IPS DF 4.7 (cell line): ENCODE measurements at regions not wholly inside any gene's neighbourhood (a gene's known extent, or its start where the extent isn't known, plus 50 kb on each side); places are given as distances from the start of the nearest gene placed in this dataset.
"Not testable (repeated sequence)": the region's sequence is repeated elsewhere in the genome, so short reads cannot be mapped to it uniquely, and the experiment has no call there.

Source experiments
- DNase-seq: peaks from one replicate; pipeline ENCODE4 v3.0.0-alpha.2; 2013; ENCODE audit warnings: low spot score; ENCODE audit errors: extremely low read depth

DNA sequence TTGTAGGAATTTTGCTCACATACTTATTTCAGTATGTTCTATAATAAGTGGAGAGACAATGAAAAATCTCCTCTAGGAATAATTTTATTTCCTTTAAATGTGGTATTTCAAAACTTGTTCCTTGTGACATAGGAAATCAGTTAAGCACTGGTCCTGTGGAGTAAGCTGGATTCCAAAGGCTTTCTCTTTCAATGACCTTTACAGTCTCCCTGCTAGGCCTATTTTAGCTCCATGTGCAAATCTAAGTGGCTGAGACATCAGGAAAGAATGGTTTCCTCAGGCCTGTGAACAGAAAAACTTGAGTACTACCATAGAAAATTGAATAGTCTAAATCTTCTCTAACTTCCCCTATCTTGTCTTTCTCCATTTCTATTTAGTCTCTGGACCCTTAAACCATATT is 514.2 kb upstream of the TLE4 start:
- DNase-seq: no peak

DNA sequence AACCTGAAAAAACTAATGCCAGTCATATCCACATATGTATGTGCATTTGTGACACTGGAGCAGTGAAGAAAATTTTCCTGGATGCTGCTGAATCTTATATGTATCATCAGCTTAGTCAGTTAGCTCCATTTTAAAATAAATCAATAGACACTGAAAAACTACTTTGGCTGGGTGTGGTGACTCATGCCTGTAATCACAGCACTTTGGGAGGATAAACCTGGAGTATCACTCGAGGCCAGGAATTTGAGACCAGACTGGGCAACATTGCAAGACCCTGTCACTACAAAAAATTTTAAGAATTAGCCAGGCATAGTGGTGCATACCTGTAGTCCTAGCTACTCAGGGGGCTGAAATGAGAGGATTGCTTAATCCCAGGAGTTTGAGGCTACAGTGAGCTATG is 511.0 kb upstream of the TLE4 start:
- DNase-seq: no peak

DNA sequence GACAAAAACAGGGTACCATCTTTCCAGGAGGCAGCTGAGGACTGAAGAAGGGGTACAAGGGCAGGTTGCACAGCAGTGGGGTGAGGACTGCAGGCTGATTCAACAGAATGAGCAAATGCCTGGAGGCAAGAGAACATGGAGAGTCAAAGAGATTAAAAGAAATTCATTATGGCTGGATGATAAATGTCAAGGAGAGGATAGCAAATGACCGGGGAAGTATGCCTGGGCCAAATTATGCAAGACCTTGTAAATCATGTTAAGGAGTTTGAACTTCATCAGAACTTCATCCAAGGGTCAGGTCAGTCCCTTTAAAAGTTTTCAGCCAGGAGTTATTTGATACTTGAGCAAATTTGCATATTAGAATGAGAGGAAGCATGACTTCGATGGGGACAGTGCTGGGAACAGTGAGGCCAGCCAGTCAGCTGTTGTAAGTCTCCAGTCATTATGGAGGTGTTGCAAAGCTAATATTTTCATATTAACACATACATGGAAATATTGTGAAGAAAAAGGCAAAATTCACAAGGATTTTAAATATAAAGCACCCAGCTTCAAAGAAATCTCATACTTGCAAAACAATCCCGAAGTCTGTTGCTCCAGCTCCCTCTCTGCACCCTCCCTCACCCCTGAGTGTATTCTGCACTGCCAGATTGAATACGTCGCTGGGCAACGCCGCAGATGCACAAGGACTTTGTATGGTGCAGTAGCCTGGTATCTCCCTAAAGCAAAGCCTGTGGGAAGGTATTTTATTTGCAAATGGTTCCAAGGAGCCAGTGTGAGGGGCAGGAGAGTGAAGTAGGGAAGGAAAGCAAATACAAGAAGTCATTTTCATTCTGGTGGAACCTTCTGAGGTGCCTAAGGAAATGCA is 509.8 kb upstream of the TLE4 start:
- no peak for DNase-seq

DNA sequence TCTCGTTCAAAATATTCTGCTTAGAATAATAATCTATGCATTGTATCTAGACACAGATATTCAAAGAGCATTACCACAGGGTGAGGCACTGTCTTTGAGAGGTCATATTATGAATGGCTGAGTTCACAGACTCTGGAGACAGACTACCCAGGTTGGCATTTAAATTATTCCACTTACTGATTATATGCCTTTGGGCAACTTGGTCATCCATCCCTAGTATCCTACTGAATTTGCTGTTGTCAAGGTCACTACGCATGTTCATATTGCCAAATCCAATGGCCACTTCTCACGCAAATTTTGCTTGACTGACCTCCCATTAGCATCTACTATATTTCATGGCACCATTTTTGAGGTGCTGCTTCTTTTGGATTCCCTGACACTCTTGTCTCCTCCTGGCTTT is 498.6 kb upstream of the TLE4 start:
- DNase-seq: no peak

DNA sequence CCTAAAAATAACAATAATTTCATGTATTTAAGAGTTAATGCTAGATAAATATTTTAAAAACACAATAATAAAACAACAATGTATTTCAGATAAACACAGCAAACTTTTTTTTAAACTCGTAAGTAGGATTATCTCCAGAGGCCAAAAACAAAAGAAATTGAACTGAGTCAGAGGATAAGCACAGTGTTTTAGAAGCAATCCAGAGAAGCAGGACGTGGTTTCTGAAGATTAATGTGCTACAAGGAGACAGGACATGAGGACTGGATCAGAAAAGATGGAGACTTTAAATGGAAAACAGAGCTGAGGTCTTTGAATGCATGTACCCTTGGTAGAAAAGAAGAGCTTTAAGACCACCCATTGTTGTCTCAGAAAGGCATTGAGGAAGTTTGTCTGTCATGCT is 491.2 kb upstream of the TLE4 start:
- DNase-seq: no peak

DNA sequence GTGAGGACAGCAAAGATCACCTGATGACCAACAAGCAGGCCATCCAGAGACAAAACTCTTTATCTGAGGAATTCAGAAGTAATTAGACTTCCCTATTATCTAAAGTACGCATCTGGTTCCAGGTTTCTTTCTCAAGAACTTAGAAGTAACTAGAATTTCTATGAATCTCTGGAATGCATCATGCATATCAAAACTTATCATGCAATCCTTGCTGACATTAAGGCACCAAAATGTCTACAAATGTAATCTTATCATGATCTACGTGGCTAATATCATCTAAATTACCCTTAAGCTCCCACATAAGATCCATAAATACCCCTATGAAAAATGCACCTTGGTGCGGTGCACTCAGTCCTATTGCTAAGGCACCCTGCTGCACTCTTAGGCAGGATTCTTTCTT is 488.1 kb upstream of the TLE4 start:
- no peak for DNase-seq

DNA sequence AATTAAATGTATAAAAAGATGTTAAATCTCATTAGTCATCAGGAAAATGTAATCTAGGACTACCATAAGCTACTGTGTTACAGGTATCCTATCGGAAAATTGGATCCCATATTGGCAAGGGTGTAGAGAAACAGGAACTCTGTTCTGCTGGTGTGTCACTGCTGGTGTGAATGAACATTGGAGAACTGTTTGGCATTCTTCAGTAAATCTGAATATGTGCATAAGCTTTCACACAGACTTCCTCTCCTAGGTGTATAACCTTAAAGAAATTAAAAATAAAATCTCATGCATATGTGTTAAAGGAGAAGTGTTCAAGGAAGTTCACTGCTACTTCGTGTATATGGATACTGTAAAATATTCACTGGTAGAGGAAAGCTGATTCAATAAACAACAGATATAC is 484.6 kb upstream of the TLE4 start:
- no peak for DNase-seq

DNA sequence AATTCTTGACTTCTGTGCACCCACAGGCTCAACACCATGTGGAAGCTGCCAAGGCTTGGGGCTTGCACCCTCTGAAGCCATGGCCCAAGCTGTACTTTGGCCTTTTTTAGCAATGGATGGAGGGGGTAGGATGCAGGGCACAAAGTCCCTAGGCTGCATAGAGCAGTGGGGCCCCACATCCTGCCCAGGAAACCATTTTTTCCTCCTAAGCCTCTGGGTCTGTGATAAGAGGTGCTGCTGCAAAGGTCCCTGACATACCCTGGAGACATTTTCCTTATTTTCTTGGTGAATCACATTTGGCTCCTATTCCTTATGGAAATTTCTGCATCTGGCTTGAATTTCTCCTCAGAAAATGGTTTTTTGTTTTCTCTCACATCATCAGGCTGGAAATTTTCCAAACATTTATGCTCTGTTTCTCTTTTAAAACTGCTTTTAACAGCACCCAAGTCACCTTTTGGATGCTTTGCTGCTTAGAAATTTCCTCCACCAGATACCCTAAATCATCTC is 482.7 kb upstream of the TLE4 start:
- no peak for DNase-seq

DNA sequence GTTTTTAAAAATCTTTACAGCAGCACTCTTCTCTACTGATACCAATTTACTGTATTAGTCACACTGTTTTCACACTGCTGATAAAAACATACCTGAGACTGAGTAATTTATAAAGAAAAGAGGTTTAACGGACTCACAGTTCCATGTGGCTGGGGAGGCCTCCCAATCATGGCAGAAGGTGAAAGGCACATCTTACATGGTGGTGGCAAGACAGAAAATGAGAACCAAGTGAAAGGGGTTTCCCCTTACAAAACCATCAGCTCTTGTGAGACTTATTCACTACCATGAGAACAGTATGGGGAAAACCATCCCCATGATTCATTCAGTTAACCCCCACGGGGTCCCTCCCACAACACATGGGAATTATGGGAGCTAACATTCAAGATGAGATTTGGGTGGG is 481.9 kb upstream of the TLE4 start:
- DNase-seq: not testable (repeated sequence)

DNA sequence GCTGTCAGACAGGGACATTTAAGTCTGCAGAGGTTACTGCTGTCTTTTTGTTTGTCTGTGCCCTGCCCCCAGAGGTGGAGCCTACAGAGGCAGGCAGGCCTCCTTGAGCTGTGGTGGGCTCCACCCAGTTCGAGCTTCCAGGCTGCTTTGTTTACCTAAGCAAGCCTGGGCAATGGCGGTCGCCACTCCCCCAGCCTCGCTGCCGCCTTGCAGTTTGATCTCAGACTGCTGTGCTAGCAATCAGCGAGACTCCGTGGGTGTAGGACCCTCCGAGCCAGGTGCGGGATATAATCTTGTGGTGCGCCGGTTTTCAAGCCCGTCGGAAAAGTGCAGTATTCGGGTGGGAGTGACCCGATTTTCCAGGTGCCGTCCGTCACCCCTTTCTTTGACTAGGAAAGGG is 468.5 kb upstream of the TLE4 start:
- DNase-seq: not testable (repeated sequence)

DNA sequence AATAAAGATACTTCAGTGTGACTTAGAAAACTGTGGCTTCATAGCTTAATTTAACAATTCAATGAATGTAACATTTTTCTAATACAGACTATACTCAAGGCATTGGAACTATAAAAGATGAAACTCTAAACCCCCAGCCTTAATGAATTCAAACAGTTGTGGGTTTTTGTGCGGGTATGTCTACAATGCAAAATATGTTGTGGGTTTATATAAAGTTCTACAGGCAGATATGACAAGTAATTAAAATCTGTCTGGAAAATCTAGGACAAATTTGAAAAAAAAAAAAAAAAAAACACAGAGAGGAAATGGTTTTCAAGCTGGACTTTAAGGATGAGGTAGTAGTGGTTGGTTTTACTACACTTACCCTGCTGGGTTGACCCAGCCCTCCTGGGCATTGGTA is 467.5 kb upstream of the TLE4 start:
- DNase-seq: no peak

DNA sequence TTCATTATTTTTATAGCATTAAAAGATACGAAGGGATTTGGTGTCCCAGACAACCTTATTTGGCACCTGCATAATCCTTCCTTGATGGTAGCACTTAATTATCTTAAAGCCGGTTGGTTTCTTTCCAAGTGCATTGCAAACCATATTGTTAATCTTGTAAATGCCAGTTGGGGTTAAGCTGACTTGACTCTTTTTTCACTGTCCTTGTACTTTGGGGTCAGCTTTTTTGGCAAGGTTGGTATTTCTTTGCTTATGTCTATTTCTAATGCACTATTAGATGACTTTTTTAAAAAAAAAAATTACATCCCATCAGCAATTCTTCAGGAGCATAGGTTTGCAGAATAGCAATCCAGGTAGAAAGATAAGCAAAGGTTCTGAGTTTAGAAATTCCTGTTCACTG is 466.8 kb upstream of the TLE4 start:
- no peak for DNase-seq

DNA sequence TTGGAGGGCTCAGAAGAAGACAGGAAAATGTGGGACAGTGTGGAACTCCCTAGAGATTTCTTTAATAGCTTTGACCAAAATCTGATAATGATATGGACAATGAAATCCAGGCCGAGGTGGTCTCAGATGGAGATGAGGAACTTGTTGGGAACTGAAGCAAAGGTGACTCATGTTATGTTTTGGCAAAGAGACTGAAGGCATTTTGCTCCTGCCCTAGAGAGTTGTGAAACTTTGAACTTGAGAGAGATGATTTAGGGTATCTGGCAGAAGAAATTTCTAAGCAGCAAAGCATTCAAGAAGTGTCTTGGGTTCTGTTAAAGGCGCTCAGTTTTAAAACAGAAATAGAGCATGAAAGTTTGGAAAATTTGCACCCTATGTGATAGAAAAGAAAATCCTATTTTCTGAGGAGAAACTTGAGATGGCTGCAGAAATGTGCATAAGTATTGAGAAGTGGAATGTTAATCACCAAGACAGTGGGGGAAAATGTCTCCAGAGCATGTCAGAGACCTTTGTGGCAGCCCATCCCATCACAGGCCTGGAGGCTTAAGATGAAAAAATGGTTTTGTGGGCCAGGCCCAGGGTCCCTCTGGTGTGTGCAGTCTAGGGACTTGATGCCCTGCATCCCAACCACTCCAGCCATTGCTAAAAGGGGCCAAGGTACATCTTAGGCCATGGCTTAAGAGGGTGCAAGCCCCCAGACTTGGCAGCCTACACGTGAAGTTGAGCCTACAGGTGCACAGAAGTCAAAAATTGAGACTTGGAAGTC is 463.7 kb upstream of the TLE4 start:
- DNase-seq: no peak

DNA sequence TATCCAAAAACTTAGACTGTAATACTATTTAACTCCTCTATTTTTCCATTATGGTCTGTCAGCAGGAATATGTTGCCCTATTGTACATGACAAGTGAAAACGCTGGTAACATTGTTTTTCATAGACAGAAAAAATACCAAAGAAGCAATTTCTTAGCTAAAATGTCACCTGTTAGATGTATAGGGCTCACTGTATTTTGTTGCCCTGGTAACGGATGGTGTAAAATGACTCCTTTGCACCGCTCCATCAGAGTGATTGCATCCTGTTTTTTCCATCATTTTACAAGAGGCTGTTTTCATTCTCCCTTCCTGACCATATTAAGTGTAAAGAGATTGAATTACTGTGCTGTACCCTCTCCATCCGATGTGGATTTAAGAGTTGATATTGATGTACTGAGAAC is 460.1 kb upstream of the TLE4 start:
- no peak for DNase-seq

DNA sequence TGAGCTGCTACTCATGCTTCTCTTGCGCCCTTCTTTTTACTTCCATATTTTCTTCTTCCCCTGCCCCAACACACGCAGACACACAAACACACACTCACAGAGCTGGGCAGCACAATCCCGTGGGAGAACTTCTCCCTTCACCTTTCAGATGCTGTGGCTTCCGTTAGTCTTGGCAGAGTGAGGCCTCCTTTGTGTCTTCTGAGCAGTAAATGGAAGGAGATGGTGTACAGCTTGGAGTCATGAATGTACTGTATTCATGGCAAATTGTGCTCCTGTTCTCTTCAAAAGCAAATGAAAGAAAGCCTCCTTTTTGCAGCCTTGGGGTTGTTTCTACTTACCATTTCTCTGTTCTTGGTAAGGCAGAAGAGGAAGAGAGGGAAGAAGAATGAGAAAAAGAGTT is 456.6 kb upstream of the TLE4 start:
- DNase-seq: no peak

DNA sequence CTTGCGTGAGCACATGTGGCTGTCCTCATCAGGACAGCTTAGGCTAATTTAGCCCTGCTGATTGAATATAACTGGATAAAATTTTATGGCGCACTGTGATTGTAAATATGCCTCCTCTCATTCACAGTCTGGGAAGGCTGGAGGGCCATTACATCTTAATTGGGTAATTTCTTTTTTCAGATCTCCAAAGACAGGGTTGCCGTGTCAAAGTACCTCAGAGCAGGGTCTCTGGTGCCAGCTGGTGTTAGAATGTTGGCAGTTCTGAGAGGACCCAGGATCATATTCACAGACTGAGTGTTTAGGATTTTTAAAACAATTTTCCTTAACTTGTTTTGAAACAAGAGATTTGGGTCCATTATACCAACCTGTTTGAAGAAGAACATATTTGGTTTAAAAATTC is 455.7 kb upstream of the TLE4 start:
- no peak for DNase-seq

DNA sequence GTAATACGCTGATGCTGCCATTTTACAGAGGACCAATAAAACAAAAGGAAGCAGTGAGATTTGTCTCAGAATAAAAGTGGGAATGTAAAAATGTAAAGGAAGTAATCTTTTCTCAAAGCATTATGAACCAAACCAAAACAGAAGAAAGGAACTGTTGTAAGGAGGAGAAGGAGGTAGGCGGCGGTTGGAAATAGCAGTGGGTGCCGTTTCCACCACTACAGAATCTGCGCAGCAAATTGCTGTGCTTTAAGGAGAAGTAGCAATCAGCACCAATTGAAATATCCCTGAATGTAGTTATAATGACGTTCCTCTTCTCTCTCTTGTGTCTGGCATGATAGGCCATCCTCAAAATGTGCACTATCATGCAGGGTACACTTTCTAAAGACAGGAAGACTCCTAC is 455.1 kb upstream of the TLE4 start:
- DNase-seq: no peak

DNA sequence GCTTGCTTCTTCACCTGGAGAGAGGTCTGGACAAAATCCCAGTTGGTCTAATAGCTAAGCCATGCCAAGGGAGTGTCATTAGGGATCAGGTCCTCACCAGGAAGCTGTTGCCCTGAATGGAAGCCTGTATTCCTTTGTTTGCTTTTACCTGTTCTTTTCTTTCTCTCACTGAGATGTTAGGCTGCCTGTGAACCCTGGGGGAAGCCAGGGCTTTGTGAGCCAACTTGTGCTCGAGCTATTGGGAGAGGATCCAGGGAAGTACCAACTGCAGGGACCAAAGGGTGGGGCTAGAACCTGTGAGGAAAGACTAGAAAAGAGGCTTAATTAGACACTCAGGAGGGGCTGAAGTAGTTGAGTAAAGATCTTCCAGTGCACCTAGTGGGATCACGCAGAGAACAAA is 451.2 kb upstream of the TLE4 start:
- DNase-seq: no peak

DNA sequence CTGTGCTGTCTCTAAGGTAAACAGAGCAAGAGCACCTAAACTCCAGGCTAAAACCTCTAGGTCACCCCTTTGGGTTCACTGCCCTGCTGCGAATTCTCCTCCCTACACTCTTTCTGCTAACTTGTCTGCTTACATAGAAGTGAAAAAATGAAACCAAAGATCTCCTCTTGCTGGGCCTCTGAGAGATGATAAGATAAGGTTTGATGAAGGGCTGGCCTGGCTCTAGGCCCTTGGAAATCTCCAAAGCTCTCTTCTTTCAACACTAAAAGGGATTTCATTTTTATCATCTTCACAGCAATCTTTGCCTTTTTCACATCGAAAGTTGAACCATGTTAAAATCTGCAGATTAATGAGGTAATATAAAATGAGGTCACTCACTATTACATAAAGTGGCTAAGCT is 450.8 kb upstream of the TLE4 start:
- no peak for DNase-seq

DNA sequence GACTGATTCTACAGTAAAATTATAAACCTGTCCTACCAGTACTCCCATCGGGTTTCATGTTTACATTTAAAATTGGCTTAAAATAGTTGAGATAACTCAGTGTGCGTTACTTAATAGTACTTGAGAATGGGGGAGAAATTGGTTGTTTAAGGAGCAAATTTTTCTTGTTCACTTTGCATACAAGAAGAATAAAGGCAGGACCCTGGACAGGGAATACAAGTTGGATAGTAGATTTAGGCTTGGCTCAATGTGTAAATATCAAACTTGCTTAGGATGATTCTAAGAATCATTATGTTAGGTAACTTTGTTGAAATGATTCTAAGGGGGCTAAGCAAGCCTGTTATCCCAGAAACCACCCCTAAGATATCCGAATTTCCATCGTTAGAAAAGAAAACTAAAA is 448.4 kb upstream of the TLE4 start:
- DNase-seq: no peak

DNA sequence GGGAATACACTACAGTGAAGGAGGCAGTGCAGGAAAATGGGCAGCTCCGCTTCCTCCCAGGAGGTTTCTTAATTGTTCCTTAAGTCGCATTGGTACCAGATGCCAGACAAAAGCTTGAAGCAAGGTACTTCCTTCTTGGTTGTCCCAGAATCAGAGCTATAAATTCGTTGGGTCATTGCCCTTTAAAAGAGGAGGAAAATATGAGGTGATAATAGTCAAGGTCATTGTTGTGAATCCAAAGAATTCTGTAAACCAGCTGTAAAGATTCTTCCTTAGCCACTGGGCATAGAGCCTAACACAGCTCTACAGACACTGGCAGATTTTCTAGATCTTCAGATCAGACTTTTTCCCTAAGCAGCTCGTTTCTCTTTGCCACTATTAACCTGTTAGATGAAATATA is 444.1 kb upstream of the TLE4 start:
- no peak for DNase-seq

DNA sequence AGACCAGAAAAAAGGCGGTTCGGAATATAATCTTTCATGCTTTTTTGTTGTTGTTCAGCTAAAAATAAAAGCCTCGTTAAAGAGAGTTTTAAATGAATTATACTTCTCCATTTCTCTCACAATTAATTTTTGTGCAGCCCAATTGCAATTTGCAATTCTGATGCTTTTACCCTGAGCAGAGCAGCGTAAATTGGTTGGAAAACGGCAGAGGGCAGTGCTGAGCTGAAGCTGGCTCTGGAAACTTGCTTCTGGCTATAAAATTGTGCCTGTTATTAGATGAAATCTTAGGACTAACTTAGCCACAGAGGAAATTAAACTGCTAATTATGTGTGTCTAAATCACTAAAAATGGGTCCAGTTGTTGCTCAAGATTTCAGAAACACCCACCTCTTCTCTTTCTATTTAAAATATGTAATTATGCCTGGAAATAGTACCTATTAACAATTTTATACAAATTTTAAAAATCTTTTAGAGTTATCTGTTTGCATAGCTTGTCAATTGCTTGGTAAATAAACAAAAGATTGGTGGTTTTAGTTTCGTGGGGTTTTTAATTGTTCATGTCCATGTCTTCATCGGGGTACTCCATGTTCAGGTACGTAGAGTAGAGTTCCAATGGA is 441.8 kb upstream of the TLE4 start:
- DNase-seq: no peak
